ENCODE measurements at regions not wholly inside any gene's neighbourhood (a gene's known extent, or its start where the extent isn't known, plus 50 kb on each side); places are given as distances from the start of the nearest gene placed in this dataset.

GRCh38 chr9:82356131-82356530 is 367.6 kb downstream of the SPATA31D1 start:
- no peaks in the 10 kb centered on the region for H3K27me3 Mint-ChIP-seq (ENCODE audit: low read depth, poor library complexity)
- H3K36me3 Mint-ChIP-seq (ENCODE audit: low read depth) = no peaks in the 10 kb centered on the region
- H3K27ac Mint-ChIP-seq = no peak overlapping the region

GRCh38 chr9:82356871-82357270 is 368.3 kb downstream of the SPATA31D1 start:
- Mint-ChIP-seq H3K27me3 (ENCODE audit: low read depth, poor library complexity) (peaks cover 4% of the 10 kb centered on the region), H3K27ac (no peak overlapping the region), H3K36me3 (ENCODE audit: low read depth) (no peaks in the 10 kb centered on the region), H3K9me3 (no peaks in the 10 kb centered on the region), H3K4me3 (no peak overlapping the region), H3K4me1 (no peaks in the 10 kb centered on the region)
- TF ChIP-seq CTCF (IDR thresholded peaks at IDR 0.05) = no peak
- DNase-seq = no peak

More at GRCh38 chr9:82356131-82356530, 367.6 kb downstream of the SPATA31D1 start:
- no peak for TF ChIP-seq CTCF (IDR thresholded peaks at IDR 0.05)
- H3K9me3 Mint-ChIP-seq = no peaks in the 10 kb centered on the region
- no peak for DNase-seq
- H3K4me3 Mint-ChIP-seq = no peak overlapping the region
- no peaks in the 10 kb centered on the region for H3K4me1 Mint-ChIP-seq

- Mint-ChIP-seq H3K4me3 (no peak overlapping the region), H3K4me1 (peaks cover 9% of the 10 kb centered on the region), H3K27me3 (ENCODE audit: low read depth, poor library complexity) (peaks cover 4% of the 10 kb centered on the region), H3K9me3 (no peaks in the 10 kb centered on the region), H3K36me3 (ENCODE audit: low read depth) (no peaks in the 10 kb centered on the region), H3K27ac (no peak overlapping the region)
- no peak for TF ChIP-seq CTCF (IDR thresholded peaks at IDR 0.05)
- no peak for DNase-seq
Observed at GRCh38 chr9:82363198-82363597, 374.6 kb downstream of the SPATA31D1 start.

GRCh38 chr9:82363682-82364081 is 375.1 kb downstream of the SPATA31D1 start:
- Mint-ChIP-seq H3K4me1 (peaks cover 9% of the 10 kb centered on the region), H3K4me3 (no peak overlapping the region), H3K36me3 (ENCODE audit: low read depth) (no peaks in the 10 kb centered on the region), H3K9me3 (no peaks in the 10 kb centered on the region), H3K27ac (no peak overlapping the region), H3K27me3 (ENCODE audit: low read depth, poor library complexity) (peaks cover 4% of the 10 kb centered on the region)
- TF ChIP-seq CTCF (IDR thresholded peaks at IDR 0.05) = no peak
- DNase-seq = no peak

- H3K9me3 Mint-ChIP-seq = no peaks in the 10 kb centered on the region
Observed at GRCh38 chr9:82367016-82367415, 378.4 kb downstream of the SPATA31D1 start.

More at GRCh38 chr9:82367016-82367415, 378.4 kb downstream of the SPATA31D1 start:
- peaks cover 9% of the 10 kb centered on the region for H3K4me1 Mint-ChIP-seq
- H3K27me3 Mint-ChIP-seq (ENCODE audit: low read depth, poor library complexity) = no peaks in the 10 kb centered on the region
- TF ChIP-seq CTCF (IDR thresholded peaks at IDR 0.05) = no peak
- H3K36me3 Mint-ChIP-seq (ENCODE audit: low read depth) = no peaks in the 10 kb centered on the region
- no peak overlapping the region for H3K27ac Mint-ChIP-seq
- no peak overlapping the region for H3K4me3 Mint-ChIP-seq
- DNase-seq = no peak
